Right lung (tissue), 2 donors: ENCODE measurements at regions not wholly inside any gene's neighbourhood (a gene's known extent, or its start where the extent isn't known, plus 50 kb on each side); places are given as distances from the start of the nearest gene placed in this dataset.
"Not testable (repeated sequence)": the region's sequence is repeated elsewhere in the genome, so short reads cannot be mapped to it uniquely, and the experiment has no call there.

Experiments
- DNase-seq, 2 donors: peaks; one replicate each; pipeline ENCODE4 v3.0.0-alpha.2; 2013

GRCh38 chr9:7348692-7349091 is 450.9 kb downstream of the DMAC1 start:
- DNase-seq: no peak

GRCh38 chr9:7347556-7347955 is 452.0 kb downstream of the DMAC1 start:
- DNase-seq: no peak

- DNase-seq: no peak
Measured at GRCh38 chr9:7346144-7346543, 453.4 kb downstream of the DMAC1 start.

GRCh38 chr9:7342736-7343135 is 456.8 kb downstream of the DMAC1 start:
- no peak for DNase-seq

GRCh38 chr9:7342229-7342628 is 457.3 kb downstream of the DMAC1 start:
- no peak for DNase-seq

- DNase-seq: no peak
Measured at GRCh38 chr9:7341571-7341970, 458.0 kb downstream of the DMAC1 start.

- DNase-seq: no peak
Measured at GRCh38 chr9:7340451-7340850, 459.1 kb downstream of the DMAC1 start.

GRCh38 chr9:7338586-7339281 is 460.8 kb downstream of the DMAC1 start:
- no peak for DNase-seq

- no peak for DNase-seq
Measured at GRCh38 chr9:7336356-7337065, 463.1 kb downstream of the DMAC1 start.

GRCh38 chr9:7333719-7334118 is 465.9 kb downstream of the DMAC1 start:
- DNase-seq: peak in 1 of 2 donors; percentile 59

- no peak for DNase-seq
Measured at GRCh38 chr9:7332780-7333179, 466.8 kb downstream of the DMAC1 start.

GRCh38 chr9:7328453-7328852 is 471.1 kb downstream of the DMAC1 start:
- DNase-seq: no peak

GRCh38 chr9:7325995-7326394 is 473.6 kb downstream of the DMAC1 start:
- no peak for DNase-seq

- no peak for DNase-seq
Measured at GRCh38 chr9:7324152-7324598, 475.4 kb downstream of the DMAC1 start.

- no peak for DNase-seq
Measured at GRCh38 chr9:7320841-7321240, 478.7 kb downstream of the DMAC1 start.

- no peak for DNase-seq
Measured at GRCh38 chr9:7320139-7320538, 479.4 kb downstream of the DMAC1 start.

GRCh38 chr9:7318920-7319319 is 480.7 kb downstream of the DMAC1 start:
- DNase-seq: no peak

- DNase-seq: no peak
Measured at GRCh38 chr9:7316967-7317366, 482.6 kb downstream of the DMAC1 start.

GRCh38 chr9:7316166-7316795 is 483.3 kb downstream of the DMAC1 start:
- DNase-seq: no peak

GRCh38 chr9:7315746-7316145 is 483.8 kb downstream of the DMAC1 start:
- DNase-seq: peak in 1 of 2 donors; percentile 7

GRCh38 chr9:7315116-7315515 is 484.5 kb downstream of the DMAC1 start:
- DNase-seq: no peak

- no peak for DNase-seq
Measured at GRCh38 chr9:7313389-7313788, 486.2 kb downstream of the DMAC1 start.

GRCh38 chr9:7309051-7309450 is 490.5 kb downstream of the DMAC1 start:
- DNase-seq: not testable (repeated sequence)
